ENCODE measurements at regions not wholly inside any gene's neighbourhood (a gene's known extent, or its start where the extent isn't known, plus 50 kb on each side); places are given as distances from the start of the nearest gene placed in this dataset.
"Not testable (repeated sequence)": the region's sequence is repeated elsewhere in the genome, so short reads cannot be mapped to it uniquely, and the experiment has no call there.

GRCh38 chr4:176619430-176619829 is 173.3 kb downstream of the VEGFC start:
- Mint-ChIP-seq H3K4me1 (ENCODE audit: low read depth) (peaks cover 1% of the 10 kb centered on the region), H3K36me3 (ENCODE audit: insufficient read depth) (no peaks in the 10 kb centered on the region), H3K27ac (no peak overlapping the region), H3K4me3 (ENCODE audit: low read depth) (no peak overlapping the region), H3K9me3 (ENCODE audit: low read depth) (peaks cover 3% of the 10 kb centered on the region), H3K27me3 (no peaks in the 10 kb centered on the region)
- no peak for TF ChIP-seq CTCF (IDR thresholded peaks at IDR 0.05; ENCODE audit: unreplicated experiment)
- no peak for DNase-seq (ENCODE audit: low spot score, unreplicated experiment)

- peaks cover 7% of the 10 kb centered on the region for H3K4me1 Mint-ChIP-seq (ENCODE audit: low read depth)
- no peak overlapping the region for H3K27ac Mint-ChIP-seq
- peaks cover 5% of the 10 kb centered on the region for H3K9me3 Mint-ChIP-seq (ENCODE audit: low read depth)
- DNase-seq (ENCODE audit: low spot score, unreplicated experiment): no peak
- H3K36me3 Mint-ChIP-seq (ENCODE audit: insufficient read depth): no peaks in the 10 kb centered on the region
- no peak overlapping the region for H3K4me3 Mint-ChIP-seq (ENCODE audit: low read depth)
- no peak for TF ChIP-seq CTCF (IDR thresholded peaks at IDR 0.05; ENCODE audit: unreplicated experiment)
- no peaks in the 10 kb centered on the region for H3K27me3 Mint-ChIP-seq
Measured at GRCh38 chr4:176622251-176622948, 170.3 kb downstream of the VEGFC start.

GRCh38 chr4:176624983-176625610 is 167.6 kb downstream of the VEGFC start:
- H3K27ac Mint-ChIP-seq; H3K36me3 Mint-ChIP-seq (ENCODE audit: insufficient read depth); H3K4me3 Mint-ChIP-seq (ENCODE audit: low read depth); H3K4me1 Mint-ChIP-seq (ENCODE audit: low read depth); DNase-seq (ENCODE audit: low spot score, unreplicated experiment); H3K9me3 Mint-ChIP-seq (ENCODE audit: low read depth); H3K27me3 Mint-ChIP-seq: not testable (repeated sequence)

GRCh38 chr4:176627916-176628315 is 164.8 kb downstream of the VEGFC start:
- Mint-ChIP-seq H3K27me3 (peaks cover 3% of the 10 kb centered on the region), H3K4me1 (ENCODE audit: low read depth) (peaks cover 5% of the 10 kb centered on the region), H3K9me3 (ENCODE audit: low read depth) (peaks cover 5% of the 10 kb centered on the region), H3K27ac (no peak overlapping the region), H3K36me3 (ENCODE audit: insufficient read depth) (no peaks in the 10 kb centered on the region), H3K4me3 (ENCODE audit: low read depth) (no peak overlapping the region)
- DNase-seq (ENCODE audit: low spot score, unreplicated experiment): no peak
- TF ChIP-seq CTCF (IDR thresholded peaks at IDR 0.05; ENCODE audit: unreplicated experiment): no peak

GRCh38 chr4:176631611-176632010 is 161.1 kb downstream of the VEGFC start:
- no peak overlapping the region for H3K27ac Mint-ChIP-seq
- no peak for DNase-seq (ENCODE audit: low spot score, unreplicated experiment)
- no peak for TF ChIP-seq CTCF (IDR thresholded peaks at IDR 0.05; ENCODE audit: unreplicated experiment)
- peaks cover 5% of the 10 kb centered on the region for H3K4me1 Mint-ChIP-seq (ENCODE audit: low read depth)
- H3K27me3 Mint-ChIP-seq: peaks cover 3% of the 10 kb centered on the region
- no peaks in the 10 kb centered on the region for H3K36me3 Mint-ChIP-seq (ENCODE audit: insufficient read depth)
- no peak overlapping the region for H3K4me3 Mint-ChIP-seq (ENCODE audit: low read depth)
- H3K9me3 Mint-ChIP-seq (ENCODE audit: low read depth): no peaks in the 10 kb centered on the region

All from progenitor cell of endocrine pancreas (in vitro differentiated cells).